Kidney (tissue), 13 donors: ENCODE measurements at regions not wholly inside any gene's neighbourhood (a gene's known extent, or its start where the extent isn't known, plus 50 kb on each side); places are given as distances from the start of the nearest gene placed in this dataset.

Experiments used
- DNase-seq, 5 donors: peaks; one replicate each; pipeline ENCODE4 v3.0.0-alpha.2; 2013 to 2020
- FAIRE-seq: peaks from 2 replicates; lab custom pipeline; 2012; peaks lifted over from hg19 to GRCh38; lab: Jason Lieb, UNC
- H3K27ac ChIP-seq, 2 donors: one replicate each; pipeline ENCODE4 v1.7.0; 2013; ENCODE audit warnings: low read depth in 2 of 2, low read length in 2 of 2, inconsistent platforms in 1 of 2
- H3K27me3 ChIP-seq: one replicate; pipeline ENCODE4 v1.7.1; 2013; ENCODE audit warnings: low read length, inconsistent platforms; ENCODE audit not compliant: control insufficient read depth, insufficient read depth
- H3K36me3 ChIP-seq, 3 donors: one replicate each; pipeline versions ENCODE4 v1.7.0 to v1.7.1; 2013; ENCODE audit warnings: low read length in 3 of 3, control low read depth in 1 of 3, inconsistent platforms in 1 of 3; ENCODE audit not compliant: insufficient read depth in 3 of 3, control insufficient read depth in 2 of 3
- H3K4me1 ChIP-seq, 3 donors: one replicate each; pipeline versions ENCODE4 v1.7.0 to v1.7.1; 2013; ENCODE audit warnings: low read length in 3 of 3, inconsistent platforms in 1 of 3, low read depth in 1 of 3; ENCODE audit not compliant: control insufficient read depth in 2 of 3, insufficient read depth in 2 of 3
- H3K4me3 ChIP-seq, 3 donors: one replicate each; pipeline versions ENCODE4 v1.7.0 to v1.8.1; 2013; ENCODE audit warnings: low read length in 3 of 3, control low read depth in 1 of 3, inconsistent platforms in 1 of 3
- H3K9ac ChIP-seq, 3 donors: one replicate each; pipeline versions ENCODE4 v1.7.0 to v1.7.1; 2013; ENCODE audit warnings: low read length in 3 of 3, control low read depth in 1 of 3, inconsistent platforms in 1 of 3
- H3K9me3 ChIP-seq, 3 donors: one replicate each; pipeline versions ENCODE4 v1.7.0 to v1.7.1; 2013; ENCODE audit warnings: low read length in 3 of 3, control low read depth in 1 of 3, inconsistent platforms in 1 of 3; ENCODE audit not compliant: control insufficient read depth in 2 of 3, insufficient read depth in 1 of 3
- CTCF ChIP-seq: IDR thresholded peaks from 3 replicates; pipeline ENCODE4 v1.5.1; 2012; ENCODE audit warnings: mild to moderate bottlenecking, moderate library complexity, borderline replicate concordance; ENCODE audit not compliant: insufficient read depth; ENCODE audit errors: extremely low read depth
- intact Hi-C: fragments of 100-400 bp; cut with DNase I; formaldehyde crosslinking; loops from one replicate; pipeline ENCODE4 v1.11.1; 2022
- donor health status: control.
- donor health status: control.
- donor health status: control.
- donor health status: control.
- donor health status: control.
- donor health status: DM: yes; HTN: yes; CAD: no.
- donor health status: Normal renal cell carcinoma (clear cell type).

GRCh38 chr10:33535866-33536265 is 201.4 kb upstream of the NRP1 start:
- Histone ChIP-seq H3K36me3 (no peaks in the 10 kb centered on the region), H3K4me1 (no peaks in the 10 kb centered on the region), H3K9ac (no peak overlapping the region), H3K27ac (no peak overlapping the region), H3K4me3 (no peak overlapping the region), H3K27me3 (no peaks in the 10 kb centered on the region), H3K9me3 (no peaks in the 10 kb centered on the region)
- intact Hi-C loops: no loop called here
- DNase-seq (no peak), FAIRE-seq (no peak)
- TF ChIP-seq CTCF: no peak

GRCh38 chr10:33534416-33534815 is 199.9 kb upstream of the NRP1 start:
- H3K9ac ChIP-seq: no peak overlapping the region
- H3K4me3 ChIP-seq: no peak overlapping the region
- intact Hi-C loops: no loop called here
- DNase-seq: no peak
- no peak for TF ChIP-seq CTCF
- no peaks in the 10 kb centered on the region for H3K36me3 ChIP-seq
- no peaks in the 10 kb centered on the region for H3K27me3 ChIP-seq
- no peak for FAIRE-seq
- H3K27ac ChIP-seq: no peak overlapping the region
- H3K9me3 ChIP-seq: peaks cover 0 to 2% (median 0%) of the 10 kb centered on the region in 3 donors
- H3K4me1 ChIP-seq: no peaks in the 10 kb centered on the region

GRCh38 chr10:33533612-33534011 is 199.1 kb upstream of the NRP1 start:
- no peak overlapping the region for H3K27ac ChIP-seq
- no peak overlapping the region for H3K4me3 ChIP-seq

More at GRCh38 chr10:33533612-33534011, 199.1 kb upstream of the NRP1 start:
- intact Hi-C loops: no loop called here
- H3K9ac ChIP-seq: no peak overlapping the region
- FAIRE-seq: no peak
- H3K9me3 ChIP-seq: peaks cover 0 to 2% (median 0%) of the 10 kb centered on the region in 3 donors
- no peaks in the 10 kb centered on the region for H3K36me3 ChIP-seq
- no peak for TF ChIP-seq CTCF
- no peaks in the 10 kb centered on the region for H3K27me3 ChIP-seq
- DNase-seq: no peak
- H3K4me1 ChIP-seq: no peaks in the 10 kb centered on the region
